ENCODE measurements at regions not wholly inside any gene's neighbourhood (a gene's known extent, or its start where the extent isn't known, plus 50 kb on each side); places are given as distances from the start of the nearest gene placed in this dataset.
"Not testable (repeated sequence)": the region's sequence is repeated elsewhere in the genome, so short reads cannot be mapped to it uniquely, and the experiment has no call there.

DNA sequence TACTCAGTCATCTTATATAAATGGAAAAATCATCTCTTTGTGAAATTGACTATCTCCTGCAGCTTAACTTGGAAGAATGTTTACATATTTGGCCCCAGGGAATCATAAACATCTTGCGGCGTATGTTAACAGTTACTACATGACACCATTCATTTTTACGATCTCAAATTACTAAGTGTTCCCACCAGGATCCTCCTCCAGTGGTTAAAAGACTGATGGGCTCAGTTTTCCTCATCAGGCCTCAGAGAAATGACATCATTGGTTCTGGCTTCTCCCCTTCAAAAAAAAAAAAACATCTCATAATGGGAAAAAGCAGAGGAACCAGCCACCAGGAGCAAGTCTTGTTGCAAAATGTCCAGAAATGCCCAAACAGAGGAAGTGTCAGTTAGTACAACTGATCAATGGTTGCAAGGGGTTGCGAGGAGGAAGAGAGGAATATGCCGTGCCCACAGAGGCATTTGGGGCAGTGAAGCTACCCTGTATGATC lies 70.5 kb upstream of the LIPC start:
- no peak overlapping the region for H2AFZ ChIP-seq (ENCODE audit: low read depth)

DNA sequence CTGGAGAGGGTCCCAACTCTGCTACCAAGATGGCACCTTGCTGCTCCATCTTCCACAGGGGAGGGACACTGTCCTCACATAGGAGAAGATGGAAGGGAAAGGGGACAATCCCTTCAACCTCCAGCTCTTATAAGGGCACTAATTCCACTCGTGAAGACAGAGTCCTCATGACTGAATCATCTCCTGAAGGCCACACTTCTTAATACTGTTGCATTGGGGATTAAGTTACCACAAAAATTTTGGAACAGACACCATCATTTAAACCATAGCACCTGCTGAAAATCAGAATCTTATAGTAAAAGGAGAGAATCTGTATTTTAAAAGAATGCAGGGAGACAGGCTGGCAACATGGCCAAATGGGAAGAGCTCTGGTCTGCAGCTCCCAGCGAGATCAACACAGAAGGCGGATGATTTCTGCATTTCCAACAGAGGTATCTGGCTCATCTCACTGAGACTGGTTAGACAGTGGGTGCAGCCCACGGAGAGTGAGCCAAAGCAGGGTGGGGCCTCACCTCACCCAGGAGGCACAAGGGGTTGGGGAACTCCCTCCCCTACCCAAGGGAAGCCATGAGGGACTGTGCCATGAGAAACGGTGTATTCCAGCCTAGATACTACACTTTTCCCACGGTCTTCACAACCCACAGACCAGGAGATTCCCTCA lies 69.4 kb upstream of the LIPC start:
- H2AFZ ChIP-seq (ENCODE audit: low read depth), result no peak overlapping the region
- no peaks in the 10 kb centered on the region for H3K79me2 ChIP-seq (ENCODE audit: insufficient read depth, low read depth)
- H3K4me2 ChIP-seq, result no peak overlapping the region
- no peak overlapping the region for H3K27ac ChIP-seq
- H3K4me1 ChIP-seq (ENCODE audit: low read depth, poor library complexity, severe bottlenecking), result no peaks in the 10 kb centered on the region
- no peaks in the 10 kb centered on the region for H4K20me1 ChIP-seq (ENCODE audit: insufficient read depth)
- no peak overlapping the region for H3K4me3 ChIP-seq (IDR thresholded peaks at IDR 0.05; ENCODE audit: insufficient read depth, low read depth, low read length)
- no peak overlapping the region for H3K9ac ChIP-seq
- H3K36me3 ChIP-seq (ENCODE audit: insufficient read depth), result no peaks in the 10 kb centered on the region
- no peaks in the 10 kb centered on the region for H3K27me3 ChIP-seq (ENCODE audit: insufficient read depth, low read depth)
- TF ChIP-seq CTCF (conservative IDR thresholded peaks at IDR 0.05; ENCODE audit: low read depth, low read length), result no peak

More for the DNA sequence above, 70.5 kb upstream of the LIPC start:
- H3K9ac ChIP-seq, result no peak overlapping the region
- H3K4me1 ChIP-seq (ENCODE audit: low read depth, poor library complexity, severe bottlenecking), result no peaks in the 10 kb centered on the region
- H3K27ac ChIP-seq, result no peak overlapping the region
- H3K4me2 ChIP-seq, result no peak overlapping the region
- H3K79me2 ChIP-seq (ENCODE audit: insufficient read depth, low read depth), result no peaks in the 10 kb centered on the region
- no peaks in the 10 kb centered on the region for H4K20me1 ChIP-seq (ENCODE audit: insufficient read depth)
- H3K27me3 ChIP-seq (ENCODE audit: insufficient read depth, low read depth), result no peaks in the 10 kb centered on the region
- no peaks in the 10 kb centered on the region for H3K36me3 ChIP-seq (ENCODE audit: insufficient read depth)
- H3K4me3 ChIP-seq (IDR thresholded peaks at IDR 0.05; ENCODE audit: insufficient read depth, low read depth, low read length), result no peak overlapping the region
- TF ChIP-seq CTCF (conservative IDR thresholded peaks at IDR 0.05; ENCODE audit: low read depth, low read length), result no peak

DNA sequence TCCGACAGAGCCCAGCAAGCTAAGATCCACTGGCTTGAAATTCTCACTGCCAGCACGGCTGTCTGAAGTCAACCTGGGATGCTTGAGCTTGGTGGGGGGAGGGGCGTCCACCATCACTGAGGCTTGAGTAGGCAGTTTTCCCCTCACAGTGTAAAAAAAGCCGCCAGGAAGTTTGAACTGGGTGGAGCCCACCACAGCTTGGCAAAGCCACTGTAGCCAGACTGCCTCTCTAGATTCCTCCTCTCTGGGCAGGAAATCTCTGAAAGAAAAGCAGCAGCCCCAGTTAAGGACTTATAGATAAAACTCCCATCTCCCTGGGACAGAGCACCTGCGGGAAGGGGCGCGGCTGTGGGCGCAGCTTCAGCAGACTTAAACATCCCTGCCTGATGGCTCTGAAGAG lies 68.7 kb upstream of the LIPC start:
- not testable (repeated sequence) for H3K9ac ChIP-seq; H3K79me2 ChIP-seq (ENCODE audit: insufficient read depth, low read depth); H3K4me3 ChIP-seq (IDR thresholded peaks at IDR 0.05; ENCODE audit: insufficient read depth, low read depth, low read length); H4K20me1 ChIP-seq (ENCODE audit: insufficient read depth); H3K36me3 ChIP-seq (ENCODE audit: insufficient read depth); H3K27ac ChIP-seq; H2AFZ ChIP-seq (ENCODE audit: low read depth); H3K27me3 ChIP-seq (ENCODE audit: insufficient read depth, low read depth); H3K4me1 ChIP-seq (ENCODE audit: low read depth, poor library complexity, severe bottlenecking); H3K4me2 ChIP-seq

DNA sequence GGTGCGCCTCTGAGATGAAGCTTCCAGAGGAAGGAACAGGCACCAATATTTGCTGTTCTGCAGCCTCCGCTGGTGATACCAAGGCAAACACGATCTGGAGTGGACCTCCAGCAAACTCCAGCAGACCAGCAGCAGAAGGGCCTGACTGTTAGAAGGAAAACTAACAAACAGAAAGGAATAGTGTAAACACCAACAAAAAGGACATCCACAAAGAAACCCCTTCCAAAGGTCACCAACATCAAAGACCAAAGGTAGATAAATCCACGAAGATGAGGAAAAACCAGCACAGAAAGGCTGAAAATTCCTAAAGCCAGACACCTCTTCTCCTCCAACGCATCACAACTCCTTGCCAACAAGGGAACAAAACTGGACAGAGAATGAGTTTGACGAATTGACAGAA lies 68.1 kb upstream of the LIPC start:
- not testable (repeated sequence) for H2AFZ ChIP-seq (ENCODE audit: low read depth); H3K27me3 ChIP-seq (ENCODE audit: insufficient read depth, low read depth); H3K4me1 ChIP-seq (ENCODE audit: low read depth, poor library complexity, severe bottlenecking); H3K79me2 ChIP-seq (ENCODE audit: insufficient read depth, low read depth); H3K27ac ChIP-seq; H3K4me2 ChIP-seq; H3K9ac ChIP-seq; H4K20me1 ChIP-seq (ENCODE audit: insufficient read depth); H3K36me3 ChIP-seq (ENCODE audit: insufficient read depth); H3K4me3 ChIP-seq (IDR thresholded peaks at IDR 0.05; ENCODE audit: insufficient read depth, low read depth, low read length)

DNA sequence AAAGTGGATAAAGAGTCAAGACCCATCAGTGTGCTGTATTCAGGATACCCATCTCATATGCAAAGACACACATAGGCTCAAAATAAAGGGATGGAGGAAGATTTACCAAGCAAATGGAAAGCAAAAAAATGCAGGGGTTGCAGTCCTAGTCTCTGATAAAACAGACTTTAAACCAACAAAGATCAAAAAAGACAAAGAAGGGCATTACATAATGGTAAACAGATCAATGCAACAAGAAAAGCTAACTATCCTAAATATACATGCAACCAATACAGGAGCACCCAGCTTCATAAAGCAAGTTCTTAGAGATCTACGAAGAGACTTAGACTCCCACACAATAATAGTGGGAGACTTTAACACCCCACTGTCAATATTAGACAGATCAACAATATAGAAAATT lies 66.7 kb upstream of the LIPC start:
- H3K79me2 ChIP-seq (ENCODE audit: insufficient read depth, low read depth); H4K20me1 ChIP-seq (ENCODE audit: insufficient read depth); H3K4me1 ChIP-seq (ENCODE audit: low read depth, poor library complexity, severe bottlenecking); H3K4me3 ChIP-seq (IDR thresholded peaks at IDR 0.05; ENCODE audit: insufficient read depth, low read depth, low read length); H3K27me3 ChIP-seq (ENCODE audit: insufficient read depth, low read depth); H3K4me2 ChIP-seq; H3K27ac ChIP-seq; H2AFZ ChIP-seq (ENCODE audit: low read depth); H3K9ac ChIP-seq; H3K36me3 ChIP-seq (ENCODE audit: insufficient read depth): not testable (repeated sequence)

DNA sequence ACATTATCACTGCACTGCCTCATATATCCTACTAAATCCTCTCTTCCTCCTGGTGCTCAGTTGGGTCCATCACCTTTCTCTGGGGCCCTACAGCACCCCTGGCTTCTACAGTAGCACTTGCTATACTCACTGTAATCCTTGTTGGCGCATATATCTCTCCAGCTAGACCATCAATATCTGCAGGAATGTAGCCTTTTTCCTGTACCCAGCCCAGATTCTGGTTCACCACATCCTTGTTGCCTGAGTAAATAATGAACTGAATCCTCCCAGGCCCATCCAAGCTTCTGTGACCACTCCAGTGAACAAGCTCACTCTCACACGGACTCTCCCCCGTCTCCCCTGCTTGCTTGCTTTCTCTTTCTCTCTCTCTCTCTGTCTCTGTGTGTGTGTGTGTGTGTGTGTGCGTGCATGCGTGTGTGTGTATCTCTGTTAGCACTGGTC lies 62.5 kb upstream of the LIPC start:
- H3K4me2 ChIP-seq, result no peak overlapping the region
- H3K4me1 ChIP-seq (ENCODE audit: low read depth, poor library complexity, severe bottlenecking), result no peaks in the 10 kb centered on the region
- no peaks in the 10 kb centered on the region for H3K79me2 ChIP-seq (ENCODE audit: insufficient read depth, low read depth)
- H3K36me3 ChIP-seq (ENCODE audit: insufficient read depth), result no peaks in the 10 kb centered on the region
- no peaks in the 10 kb centered on the region for H3K27me3 ChIP-seq (ENCODE audit: insufficient read depth, low read depth)
- TF ChIP-seq CTCF (conservative IDR thresholded peaks at IDR 0.05; ENCODE audit: low read depth, low read length), result no peak
- no peaks in the 10 kb centered on the region for H4K20me1 ChIP-seq (ENCODE audit: insufficient read depth)
- no peak overlapping the region for H3K4me3 ChIP-seq (IDR thresholded peaks at IDR 0.05; ENCODE audit: insufficient read depth, low read depth, low read length)
- H2AFZ ChIP-seq (ENCODE audit: low read depth), result no peak overlapping the region
- no peak overlapping the region for H3K9ac ChIP-seq
- H3K27ac ChIP-seq, result no peak overlapping the region
